ELR (cell line): ENCODE measurements at regions not wholly inside any gene's neighbourhood (a gene's known extent, or its start where the extent isn't known, plus 50 kb on each side); places are given as distances from the start of the nearest gene placed in this dataset.

Experiments used
- DNase-seq: peaks from one replicate; pipeline ENCODE4 v3.0.0-alpha.2; 2015; ENCODE audit warnings: low read depth

DNA sequence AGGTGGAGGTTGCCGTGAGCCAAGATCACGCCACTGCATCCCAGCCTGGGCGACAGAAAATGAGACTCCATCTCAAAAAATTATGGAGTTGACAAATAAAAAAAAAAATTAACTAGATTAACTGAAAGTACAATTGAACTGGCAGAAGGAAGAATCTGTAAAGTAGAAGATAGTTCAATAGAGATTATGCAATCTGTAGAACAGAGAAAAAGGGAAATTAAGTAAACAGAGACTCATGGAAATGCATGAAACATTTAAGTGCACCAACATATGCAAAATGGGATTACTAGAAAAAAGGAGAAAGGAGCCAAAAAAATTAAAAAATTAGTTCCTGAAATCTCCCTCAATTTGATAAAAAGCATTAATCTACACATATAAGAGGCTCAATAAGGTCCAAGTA, 188.8 kb upstream of the KHDRBS2 start:
- DNase-seq: no peak

DNA sequence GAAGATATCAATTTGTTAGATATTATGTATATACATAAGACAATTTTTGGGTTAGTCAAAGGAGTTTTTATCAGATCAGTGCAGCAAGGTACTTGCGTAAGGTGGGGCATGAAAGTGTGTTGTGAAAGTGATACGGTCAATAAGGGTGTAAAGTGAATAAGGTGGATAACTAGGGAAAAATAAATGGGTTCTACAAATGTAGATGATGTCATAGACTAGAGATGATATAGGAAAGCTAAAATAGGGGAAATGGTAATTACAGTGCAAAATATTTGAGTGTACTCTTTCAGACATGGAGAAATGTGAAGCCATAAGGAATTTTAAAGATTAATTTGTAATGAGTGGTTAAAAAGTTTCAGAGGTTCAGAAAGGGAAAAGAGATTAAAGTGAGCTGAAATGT, 180.6 kb upstream of the KHDRBS2 start:
- DNase-seq: no peak

DNA sequence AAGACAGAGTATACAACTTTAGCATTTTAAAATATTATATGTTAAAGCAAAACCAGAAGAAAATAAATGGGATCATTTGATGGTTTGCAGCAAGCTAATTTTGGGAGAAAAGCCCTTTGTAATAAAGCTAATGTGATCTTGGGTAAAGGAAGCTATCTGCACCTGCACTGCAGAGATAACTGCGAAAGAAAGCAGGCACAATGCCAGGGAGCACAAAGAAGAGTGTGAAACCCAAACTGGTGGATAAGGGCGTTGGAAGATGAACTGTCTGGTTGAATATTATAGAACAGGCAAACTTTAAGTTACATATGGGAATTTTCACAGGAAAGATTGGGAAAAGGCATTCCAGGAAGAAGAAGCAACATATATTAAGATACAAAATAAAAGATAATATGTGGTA, 179.2 kb upstream of the KHDRBS2 start:
- DNase-seq: no peak

DNA sequence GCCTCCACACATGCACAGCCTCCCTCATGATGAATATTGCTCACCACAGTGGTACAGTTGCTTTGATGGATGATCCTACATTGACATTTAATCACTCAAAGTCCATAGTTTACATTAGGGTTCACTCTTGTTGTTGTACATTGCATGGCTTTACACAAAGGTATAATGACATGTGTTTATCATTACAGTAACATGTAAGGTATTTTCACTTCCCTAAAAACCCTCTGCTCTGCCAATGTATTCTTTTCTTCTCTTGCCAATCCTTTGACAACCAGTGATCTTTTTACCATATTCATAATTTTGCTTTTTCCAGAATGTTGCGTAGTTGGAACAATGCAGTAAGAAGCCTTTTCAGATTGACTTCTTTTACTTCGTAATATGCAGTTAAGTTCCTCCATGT, 166.6 kb upstream of the KHDRBS2 start:
- no peak for DNase-seq

DNA sequence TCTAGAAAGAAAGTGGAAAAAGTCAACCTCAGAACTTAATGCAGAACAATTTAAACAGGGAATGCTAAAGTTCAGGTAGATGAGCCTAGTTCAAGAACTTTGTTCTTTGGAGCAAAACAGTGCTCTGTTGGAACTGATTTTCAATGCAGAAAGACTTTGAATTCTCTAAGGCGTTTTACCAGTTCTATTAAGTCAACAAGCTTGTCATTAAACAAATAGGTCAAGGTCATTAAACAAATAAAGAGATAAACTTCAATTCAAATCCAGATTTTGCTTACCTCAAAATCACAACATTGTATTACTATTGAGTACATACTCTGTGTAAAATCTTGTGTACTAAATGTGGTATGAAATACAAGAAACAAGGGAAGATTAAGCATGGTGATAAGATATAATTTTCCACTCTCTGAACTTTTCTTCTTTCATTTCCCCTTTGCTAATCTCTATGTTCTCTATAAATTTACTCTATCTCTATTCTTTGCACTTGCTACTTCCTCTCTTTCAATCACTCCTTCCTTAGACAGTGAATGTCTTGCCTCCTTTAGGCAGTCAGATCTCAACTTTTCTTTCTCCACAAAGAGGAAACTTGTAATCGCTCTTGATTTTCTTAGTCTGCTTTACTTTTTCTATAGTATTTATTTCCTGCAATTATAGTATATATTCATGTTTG, 160.8 kb upstream of the KHDRBS2 start:
- DNase-seq: no peak

DNA sequence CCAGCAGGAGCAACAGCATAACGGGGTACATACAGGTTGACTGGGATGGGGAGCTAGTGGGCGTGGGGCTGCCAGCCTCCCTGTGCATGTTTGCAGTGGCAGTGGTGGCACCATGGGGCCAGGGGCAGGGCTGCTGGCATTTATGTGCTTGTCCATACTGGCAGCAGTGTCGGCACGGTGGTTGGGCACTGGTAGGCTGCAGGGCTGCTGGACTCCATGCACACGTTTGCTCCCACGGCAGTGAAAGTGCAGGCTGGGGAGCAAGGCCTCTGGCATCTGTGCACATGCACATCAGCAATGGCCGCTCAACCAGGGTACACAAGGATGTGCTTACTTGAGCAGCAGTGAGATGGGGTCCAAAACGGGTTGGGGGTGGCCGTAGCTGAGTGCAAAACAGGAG, 159.5 kb upstream of the KHDRBS2 start:
- DNase-seq: no peak

DNA sequence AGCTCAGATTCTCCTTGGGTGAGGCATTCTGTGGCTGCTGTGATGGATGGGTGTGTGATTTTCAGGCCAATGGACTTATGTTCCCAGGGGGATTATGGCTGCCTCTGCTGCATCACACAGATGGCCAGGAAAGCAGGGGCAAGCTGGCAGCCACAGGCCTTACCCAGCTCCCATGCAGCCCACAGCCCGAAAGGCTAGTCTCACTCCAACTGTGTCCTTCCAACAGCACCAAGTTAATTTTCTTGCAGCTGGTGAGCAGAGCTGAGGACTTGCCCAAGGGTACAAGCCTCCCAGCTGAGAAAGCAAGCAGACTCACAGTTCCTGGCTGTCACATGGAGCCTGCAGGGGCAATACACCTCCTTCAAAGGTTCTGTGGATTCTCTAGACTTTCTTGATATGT, 155.2 kb upstream of the KHDRBS2 start:
- DNase-seq: no peak

DNA sequence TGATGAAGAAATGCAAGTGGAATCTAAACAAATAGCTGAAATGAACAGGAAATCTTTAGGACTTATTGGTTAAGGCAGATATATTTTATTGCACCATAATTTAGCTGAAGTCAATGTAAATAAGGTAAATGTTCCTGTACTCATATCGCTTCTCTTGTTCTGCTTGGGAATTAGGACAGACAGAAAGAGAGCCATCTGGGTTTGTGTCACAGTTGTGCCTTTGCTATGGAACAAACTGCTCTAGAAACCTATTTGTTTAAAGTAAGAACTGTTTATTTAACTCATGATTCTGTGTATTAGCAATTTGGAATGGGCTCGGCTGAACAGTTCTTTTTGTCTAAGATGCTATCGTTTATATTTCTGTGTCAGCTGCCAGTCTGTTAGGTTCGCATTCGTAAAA, 143.8 kb upstream of the KHDRBS2 start:
- no peak for DNase-seq

DNA sequence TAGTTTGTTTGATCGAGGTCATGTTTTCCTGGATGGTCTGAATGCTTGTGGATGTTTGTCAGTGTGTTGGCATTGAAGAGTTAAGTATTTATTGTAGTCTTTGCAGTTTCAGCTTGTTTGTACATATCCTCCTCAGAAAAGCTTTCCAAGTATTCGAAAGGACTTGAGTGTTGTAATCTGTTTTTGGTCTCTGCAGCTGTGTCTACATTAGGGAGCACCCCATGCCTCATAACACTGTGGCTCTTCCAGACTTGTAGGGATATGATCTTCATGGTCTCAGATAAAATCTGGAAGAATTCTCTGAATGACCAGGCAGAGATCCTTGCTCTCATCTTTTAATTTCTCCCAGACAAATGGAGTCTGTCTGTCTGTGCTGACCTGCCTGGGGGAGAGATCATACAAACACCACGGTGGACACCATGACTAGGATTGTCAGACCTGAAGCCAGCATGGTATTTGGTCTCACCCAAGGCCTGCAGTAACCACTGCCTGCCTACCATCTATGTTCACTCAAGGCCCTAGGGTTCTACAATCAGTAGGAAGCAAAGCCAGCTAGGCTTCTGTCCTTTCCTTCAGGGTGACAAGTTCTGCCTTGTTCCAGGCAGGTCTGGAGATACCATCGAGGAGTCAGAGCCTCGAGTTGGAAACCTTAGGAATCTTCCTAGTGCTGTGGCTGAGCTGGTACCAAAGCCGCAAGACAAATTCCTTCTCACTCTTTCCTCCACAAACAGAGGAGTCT, 114.7 kb upstream of the KHDRBS2 start:
- DNase-seq: no peak

DNA sequence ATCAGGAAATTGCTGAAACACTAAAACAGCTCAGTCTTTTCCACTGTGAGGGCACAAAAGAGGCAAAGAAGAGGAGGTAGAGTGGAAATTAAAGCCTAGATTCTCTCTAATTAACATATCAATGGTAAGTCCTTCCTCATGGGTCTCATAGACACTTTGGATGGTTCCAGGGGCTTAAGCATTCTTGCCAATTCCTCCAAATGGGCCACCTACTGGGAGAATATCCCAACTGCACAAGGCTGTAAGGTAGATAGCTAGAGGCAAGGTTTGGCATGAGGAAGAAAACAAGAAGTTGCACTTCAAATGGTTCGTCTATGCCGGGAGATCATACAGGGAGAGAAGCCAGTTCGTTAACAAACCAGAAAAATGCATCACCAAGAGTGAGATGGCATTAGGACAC, 107.6 kb upstream of the KHDRBS2 start:
- DNase-seq: no peak

DNA sequence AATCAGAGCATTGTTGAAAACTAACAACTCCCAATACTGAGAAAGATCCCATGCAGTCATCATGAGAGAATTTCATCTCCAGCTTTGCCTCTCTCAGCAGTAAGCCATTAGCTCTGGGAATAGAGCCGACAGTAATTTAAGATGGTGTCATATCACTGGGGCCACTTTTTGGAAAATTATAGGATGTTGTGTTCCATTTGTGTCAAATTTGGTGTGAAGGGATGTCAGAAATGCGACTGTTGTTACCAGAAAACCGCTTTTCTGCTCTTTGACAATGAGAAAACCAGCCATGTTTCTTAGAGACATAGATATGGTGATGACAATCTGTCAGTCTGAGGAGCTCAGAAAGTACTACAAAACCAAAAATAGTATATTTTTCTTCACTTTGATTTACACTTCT, 106.3 kb upstream of the KHDRBS2 start:
- no peak for DNase-seq

DNA sequence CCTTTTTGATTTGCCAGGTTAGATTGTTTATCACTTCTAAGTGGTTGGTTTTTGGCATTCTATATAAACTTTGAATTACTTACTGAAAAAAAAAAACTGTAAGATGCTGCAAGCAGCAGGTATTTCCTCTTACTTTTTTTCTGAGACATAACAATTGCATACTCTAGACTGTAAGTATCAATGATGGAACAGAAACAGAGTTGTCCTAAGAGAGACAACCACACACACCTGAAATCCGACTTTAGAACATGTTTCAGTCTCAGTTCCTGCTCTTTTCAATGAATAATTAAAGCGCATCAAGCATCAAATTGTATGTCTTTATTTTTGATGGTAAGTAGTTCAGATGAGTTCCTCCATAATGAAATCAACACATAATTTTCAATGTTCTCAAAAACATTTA, 105.3 kb upstream of the KHDRBS2 start:
- no peak for DNase-seq

DNA sequence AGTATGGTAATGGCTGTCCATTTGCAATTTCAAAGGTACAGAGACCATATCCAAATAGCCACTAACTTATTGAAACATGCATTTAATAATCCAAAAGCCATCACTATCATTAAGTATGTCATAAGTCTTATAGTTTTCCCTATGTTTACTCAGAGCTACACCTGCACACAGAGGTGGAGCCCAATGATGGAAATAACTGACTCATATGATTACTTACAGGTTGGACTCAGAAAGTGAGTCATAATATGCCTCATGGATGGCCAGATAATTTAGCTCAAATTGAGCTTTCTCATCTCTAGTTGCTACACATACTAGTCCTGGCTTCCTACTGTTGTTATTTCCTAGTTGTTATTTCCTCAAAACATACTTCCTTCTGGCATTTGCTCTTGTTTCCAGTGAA, 104.4 kb upstream of the KHDRBS2 start:
- no peak for DNase-seq

DNA sequence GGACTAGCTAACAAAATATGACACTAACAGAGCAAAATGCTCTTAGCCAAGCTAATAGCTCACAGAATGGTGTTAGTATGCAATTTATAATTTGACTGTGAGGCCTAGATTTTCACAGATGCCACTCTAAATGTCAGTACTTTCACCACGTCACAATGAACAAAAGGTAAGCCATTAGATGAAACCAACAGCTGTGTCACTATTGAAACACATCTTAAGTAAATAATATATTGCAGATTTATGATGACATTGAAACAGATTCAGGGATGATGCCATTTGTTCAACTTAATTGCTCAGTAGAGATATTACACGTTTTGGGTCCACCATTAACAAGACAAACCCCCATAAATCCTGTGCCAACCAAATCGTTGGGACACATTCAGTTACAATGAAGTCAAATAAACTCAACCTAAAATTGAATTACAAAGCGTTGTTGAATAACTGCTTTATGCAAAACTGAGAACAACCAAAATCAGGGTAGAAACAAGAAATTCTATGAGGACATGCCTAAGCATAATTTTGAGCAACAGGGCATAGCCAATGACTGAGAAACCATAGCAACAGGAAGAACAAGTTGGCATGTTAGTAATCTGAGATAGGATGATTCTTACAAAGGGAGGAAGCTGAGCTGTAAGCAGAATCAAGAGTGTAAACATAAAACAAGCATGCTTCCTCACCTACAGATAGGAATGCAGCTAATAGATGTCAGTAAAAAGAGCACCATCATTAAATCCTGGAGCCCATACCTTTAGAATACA, 85.6 kb upstream of the KHDRBS2 start:
- DNase-seq: no peak

DNA sequence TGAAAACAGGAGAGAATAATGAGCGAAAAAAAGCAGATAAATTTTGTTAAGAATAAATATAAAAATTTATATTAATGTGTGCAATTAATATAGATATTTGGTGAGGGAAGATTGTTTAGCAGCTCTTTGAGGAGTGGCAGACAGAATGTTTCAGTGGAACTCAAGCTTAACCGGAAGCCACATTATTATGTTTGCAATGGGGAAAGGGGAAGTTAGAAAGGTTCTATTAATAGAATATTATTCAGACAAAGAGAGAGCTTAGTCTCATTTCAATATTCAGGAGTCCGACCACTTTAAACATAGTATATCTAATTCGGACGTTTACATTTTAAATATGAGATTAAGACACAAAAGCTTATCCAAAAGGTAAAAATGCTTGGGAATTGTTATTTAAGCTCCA, 81.6 kb upstream of the KHDRBS2 start:
- no peak for DNase-seq

DNA sequence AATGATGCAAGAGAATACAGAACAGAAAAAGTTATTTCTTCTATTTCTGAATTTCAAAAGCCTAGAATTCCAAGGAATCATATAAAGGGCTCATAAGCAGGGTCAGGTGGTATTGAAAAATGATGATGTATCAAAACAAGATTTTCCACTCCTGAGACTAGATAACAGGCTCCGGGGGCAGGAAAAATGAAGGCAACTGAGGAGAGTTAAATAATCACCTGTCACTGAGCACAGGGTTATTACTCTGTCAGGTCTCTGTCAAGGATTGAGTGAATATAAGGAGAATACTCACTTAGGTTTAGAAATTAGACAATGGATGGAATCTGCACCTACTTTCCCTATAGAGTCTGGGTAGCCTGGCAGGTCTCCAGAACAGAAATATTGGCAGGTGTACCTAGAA, 76.1 kb upstream of the KHDRBS2 start:
- no peak for DNase-seq

DNA sequence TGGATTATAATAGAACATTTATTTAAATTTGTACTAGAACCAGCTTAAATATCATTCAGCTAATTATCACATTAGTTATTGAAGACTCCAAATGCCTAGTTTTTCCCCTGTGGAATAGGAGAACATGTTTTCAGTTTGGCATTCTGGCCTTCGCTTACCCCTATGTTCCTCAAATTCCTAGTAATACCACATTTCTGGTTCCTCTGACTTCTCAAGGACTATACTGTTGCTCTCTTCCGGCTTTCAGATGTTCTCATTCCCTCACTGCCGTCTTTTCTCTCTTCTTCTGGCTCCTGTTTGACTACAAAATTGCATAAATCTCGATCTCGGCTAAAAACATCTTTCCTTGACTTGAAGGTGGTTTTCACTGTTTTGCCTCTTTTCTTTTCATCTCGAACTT, 71.8 kb upstream of the KHDRBS2 start:
- DNase-seq: no peak

DNA sequence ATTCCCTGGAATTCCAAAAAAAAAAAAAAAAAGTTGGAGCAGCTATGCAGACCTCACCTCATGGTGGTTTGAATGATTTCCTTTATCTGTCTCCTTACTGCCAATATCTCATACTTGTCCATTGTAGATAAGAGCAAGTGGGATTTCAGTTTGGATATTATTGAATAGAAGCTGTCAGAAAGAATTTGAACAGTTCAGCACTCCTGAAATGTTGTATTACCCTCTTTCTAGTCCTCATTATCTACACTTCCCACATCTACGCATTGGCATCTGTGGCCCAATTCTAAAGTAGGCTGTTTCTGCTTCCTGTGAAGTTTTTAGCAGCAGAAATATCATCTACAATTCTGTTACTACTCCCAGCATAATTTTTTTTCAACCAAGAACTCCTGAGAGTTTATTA, 68.2 kb upstream of the KHDRBS2 start:
- no peak for DNase-seq

DNA sequence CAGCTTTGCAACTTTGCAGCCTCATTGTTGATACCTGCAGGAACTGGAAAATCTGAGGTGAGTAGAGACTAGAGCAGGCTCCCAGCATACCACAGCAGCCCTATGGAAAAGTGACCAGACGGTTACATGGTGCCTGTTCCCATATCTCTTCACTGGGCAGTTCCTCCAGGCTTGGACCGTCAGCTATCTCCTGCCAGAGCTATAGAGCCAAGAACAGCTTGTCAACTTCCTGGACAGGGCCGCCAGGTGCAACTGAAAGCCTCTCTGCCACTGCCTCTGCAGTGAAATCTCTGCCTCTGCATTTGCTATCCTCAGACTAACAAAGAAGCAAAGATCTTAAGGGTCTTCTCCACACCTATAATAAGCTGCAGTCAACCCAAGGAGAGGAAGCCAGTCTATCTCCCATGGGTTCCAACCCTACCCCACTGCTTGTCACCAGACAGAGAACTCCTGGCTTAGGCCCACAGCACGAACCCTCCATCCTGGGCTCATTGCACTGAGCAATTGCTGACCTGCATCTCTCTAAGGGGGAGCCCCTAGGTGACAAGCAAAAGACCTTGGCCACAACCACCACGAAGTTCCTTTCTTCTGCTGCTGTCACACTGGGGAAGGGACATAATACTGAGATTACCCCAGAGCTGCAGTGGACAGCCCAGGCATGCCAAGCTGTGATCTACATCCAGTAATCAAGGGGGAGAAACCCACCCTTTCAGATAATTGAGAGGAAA, 60.1 kb upstream of the KHDRBS2 start:
- no peak for DNase-seq

DNA sequence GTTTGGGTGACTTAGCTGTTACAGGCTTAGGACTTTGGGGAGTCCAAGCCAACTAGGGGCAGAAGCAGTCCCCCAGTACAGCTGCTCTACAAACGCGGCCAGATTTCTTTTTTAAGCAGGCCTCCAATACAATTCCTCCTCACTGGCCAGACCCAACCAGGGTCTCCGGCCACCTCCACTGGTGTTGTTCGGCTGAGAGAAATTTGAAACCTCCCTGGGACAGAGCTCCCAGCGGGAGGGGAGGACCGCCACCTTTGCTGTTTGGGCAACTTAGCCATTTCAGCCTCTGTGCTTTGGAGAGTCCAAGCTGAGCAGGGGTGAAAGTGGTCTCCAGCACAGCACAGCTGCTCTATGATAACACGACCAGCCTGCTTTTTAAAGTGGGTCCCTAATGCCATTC, 59.4 kb upstream of the KHDRBS2 start:
- no peak for DNase-seq

DNA sequence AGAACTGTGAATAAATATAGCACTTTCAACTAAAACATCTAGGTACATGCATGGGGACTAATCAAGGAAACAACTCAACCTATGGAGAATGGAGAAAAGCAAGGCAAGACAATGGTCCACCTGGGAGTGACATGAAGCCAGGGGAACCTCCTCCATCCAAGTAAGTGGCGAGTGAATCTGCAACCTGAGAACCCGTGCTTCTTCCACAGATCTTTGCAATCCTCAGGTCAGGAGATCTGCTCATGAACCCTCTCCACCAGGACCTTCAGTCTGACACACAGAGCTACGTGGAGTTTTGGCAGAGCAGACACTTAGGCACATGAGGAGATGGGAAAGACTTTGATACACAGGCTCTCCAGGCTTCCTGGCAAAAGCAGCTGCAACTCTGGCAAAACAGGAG, 58.8 kb upstream of the KHDRBS2 start:
- DNase-seq: no peak

DNA sequence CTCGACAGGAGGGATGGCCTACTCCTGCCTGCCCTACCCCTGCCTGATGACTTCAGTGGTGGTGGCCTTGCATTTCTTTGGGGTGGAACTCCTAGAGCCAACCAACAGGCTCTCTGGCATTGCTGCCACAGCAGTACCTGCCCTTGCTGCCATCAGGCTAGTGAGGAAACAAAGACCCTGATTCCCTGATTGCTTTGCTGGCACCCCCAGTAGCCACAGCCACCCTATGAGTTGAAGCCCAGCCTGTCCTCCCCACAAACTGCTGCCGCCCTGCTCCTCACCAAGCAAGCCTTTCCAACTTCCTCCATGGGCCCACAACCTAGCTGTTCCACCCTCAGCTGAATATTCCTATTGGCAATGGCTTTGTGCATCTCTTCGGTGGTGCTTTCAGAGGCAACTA, 52.5 kb upstream of the KHDRBS2 start:
- no peak for DNase-seq
